Astrocyte (in vitro differentiated cells and primary cell): ENCODE measurements at regions not wholly inside any gene's neighbourhood (a gene's known extent, or its start where the extent isn't known, plus 50 kb on each side); places are given as distances from the start of the nearest gene placed in this dataset.

Experiments
- DNase-seq: peaks from one replicate; pipeline ENCODE4 v3.0.0-alpha.2; 2010; ENCODE audit warnings: low read depth
- FAIRE-seq: peaks from 2 replicates; lab custom pipeline; 2011; peaks lifted over from hg19 to GRCh38; lab: Jason Lieb, UNC
- H2AFZ ChIP-seq: 2 replicates; pipeline ENCODE4 v1.6.0; 2012; ENCODE audit warnings: low read depth, low read length, inconsistent platforms
- H3K27ac ChIP-seq: 2 replicates; pipeline ENCODE4 v1.5.1; 2011; ENCODE audit warnings: low read depth, low read length, inconsistent platforms
- H3K27me3 ChIP-seq: 2 replicates; pipeline ENCODE4 v1.6.0; 2011; ENCODE audit warnings: low read length, inconsistent platforms; ENCODE audit not compliant: insufficient read depth
- H3K36me3 ChIP-seq: 2 replicates; pipeline ENCODE4 v1.5.1; 2011; ENCODE audit warnings: low read length, inconsistent platforms; ENCODE audit not compliant: insufficient read depth
- H3K4me1 ChIP-seq: 2 replicates; pipeline ENCODE4 v1.5.1; 2011; ENCODE audit warnings: low read length, inconsistent platforms; ENCODE audit not compliant: insufficient read depth
- H3K4me2 ChIP-seq: 2 replicates; pipeline ENCODE4 v1.6.0; 2012; ENCODE audit warnings: low read length, inconsistent platforms
- H3K4me3 ChIP-seq: 2 replicates; pipeline ENCODE4 v1.5.1; 2011; ENCODE audit warnings: low read depth, mild to moderate bottlenecking, low read length, inconsistent platforms; ENCODE audit not compliant: insufficient read depth
- H3K79me2 ChIP-seq: 2 replicates; pipeline ENCODE4 v1.6.0; 2012; ENCODE audit warnings: mild to moderate bottlenecking, low read length, inconsistent platforms; ENCODE audit not compliant: insufficient read depth
- H3K9ac ChIP-seq: 2 replicates; pipeline ENCODE4 v1.6.0; 2012; ENCODE audit warnings: mild to moderate bottlenecking, low read length, inconsistent platforms
- H3K9me3 ChIP-seq: 2 replicates; pipeline ENCODE4 v1.5.1; 2012; ENCODE audit warnings: low read depth, mild to moderate bottlenecking, low read length, inconsistent platforms; ENCODE audit not compliant: insufficient read depth
- H4K20me1 ChIP-seq: 2 replicates; pipeline ENCODE4 v1.6.0; 2012; ENCODE audit warnings: low read length, inconsistent platforms; ENCODE audit not compliant: insufficient read depth
- H3K27ac Mint-ChIP-seq: one replicate; pipeline ENCODE4 v1.8.0; 2021; ENCODE audit warnings: mild to moderate bottlenecking, mixed read lengths; ENCODE audit not compliant: unreplicated experiment
- H3K27me3 Mint-ChIP-seq: one replicate; pipeline ENCODE4 v1.8.0; 2021; ENCODE audit warnings: low read depth, mixed read lengths; ENCODE audit not compliant: unreplicated experiment
- H3K36me3 Mint-ChIP-seq: one replicate; pipeline ENCODE4 v1.8.0; 2021; ENCODE audit warnings: low read depth, mixed read lengths; ENCODE audit not compliant: unreplicated experiment
- H3K4me1 Mint-ChIP-seq: one replicate; pipeline ENCODE4 v1.8.0; 2021; ENCODE audit warnings: low read depth, mixed read lengths; ENCODE audit not compliant: unreplicated experiment
- H3K4me3 Mint-ChIP-seq: one replicate; pipeline ENCODE4 v1.8.0; 2021; ENCODE audit warnings: mild to moderate bottlenecking, moderate library complexity, mixed read lengths; ENCODE audit not compliant: unreplicated experiment
- H3K9me3 Mint-ChIP-seq: one replicate; pipeline ENCODE4 v1.8.0; 2021; ENCODE audit warnings: mild to moderate bottlenecking, mixed read lengths; ENCODE audit not compliant: unreplicated experiment
- CTCF ChIP-seq: IDR thresholded peaks from 2 replicates; pipeline ENCODE4 v1.5.1; 2011; ENCODE audit warnings: low read depth, mild to moderate bottlenecking, inconsistent platforms, low read length, moderate library complexity; ENCODE audit not compliant: insufficient read depth
- EZH2 ChIP-seq: IDR thresholded peaks from 2 replicates; pipeline ENCODE4 v1.6.1; 2012; ENCODE audit warnings: mild to moderate bottlenecking, low read length, inconsistent platforms; ENCODE audit not compliant: insufficient read depth

- H3K4me1 Mint-ChIP-seq: peaks cover 11% of the 10 kb centered on the region
- no peak for FAIRE-seq
- DNase-seq: no peak
- H3K27ac ChIP-seq: no peak overlapping the region
- H3K36me3 ChIP-seq: no peaks in the 10 kb centered on the region
- no peaks in the 10 kb centered on the region for H3K36me3 Mint-ChIP-seq
- no peak overlapping the region for H3K4me3 ChIP-seq
- H3K4me2 ChIP-seq: no peak overlapping the region
- no peak overlapping the region for H3K9ac ChIP-seq
- no peaks in the 10 kb centered on the region for H4K20me1 ChIP-seq
- no peak overlapping the region for H2AFZ ChIP-seq
- no peaks in the 10 kb centered on the region for H3K9me3 ChIP-seq
- H3K79me2 ChIP-seq: no peaks in the 10 kb centered on the region
- peaks cover 2% of the 10 kb centered on the region for H3K27me3 Mint-ChIP-seq
- no peak overlapping the region for H3K27ac Mint-ChIP-seq
- no peaks in the 10 kb centered on the region for H3K9me3 Mint-ChIP-seq
- H3K4me1 ChIP-seq: peaks cover 10% of the 10 kb centered on the region
- no peaks in the 10 kb centered on the region for H3K27me3 ChIP-seq
- no peak for TF ChIP-seq CTCF
- TF ChIP-seq EZH2: no peak
- no peak overlapping the region for H3K4me3 Mint-ChIP-seq
Measured at GRCh38 chr4:138902705-138903104, 112.9 kb upstream of the NOCT start.

GRCh38 chr4:138901177-138901576 is 114.4 kb upstream of the NOCT start:
- H3K36me3 ChIP-seq: no peaks in the 10 kb centered on the region
- no peaks in the 10 kb centered on the region for H3K27me3 ChIP-seq
- no peaks in the 10 kb centered on the region for H3K27me3 Mint-ChIP-seq
- TF ChIP-seq CTCF: no peak
- no peak for TF ChIP-seq EZH2
- no peaks in the 10 kb centered on the region for H3K9me3 ChIP-seq
- no peak overlapping the region for H3K27ac Mint-ChIP-seq
- no peaks in the 10 kb centered on the region for H3K79me2 ChIP-seq
- no peak for FAIRE-seq
- peaks cover 21% of the 10 kb centered on the region for H3K4me1 ChIP-seq
- no peaks in the 10 kb centered on the region for H4K20me1 ChIP-seq
- no peaks in the 10 kb centered on the region for H3K36me3 Mint-ChIP-seq
- peaks cover 19% of the 10 kb centered on the region for H3K4me1 Mint-ChIP-seq
- no peak overlapping the region for H3K4me2 ChIP-seq
- H3K9me3 Mint-ChIP-seq: no peaks in the 10 kb centered on the region
- H3K27ac ChIP-seq: no peak overlapping the region
- no peak overlapping the region for H3K4me3 Mint-ChIP-seq
- no peak overlapping the region for H3K9ac ChIP-seq
- no peak for DNase-seq
- H3K4me3 ChIP-seq: no peak overlapping the region
- H2AFZ ChIP-seq: no peak overlapping the region

- no peak overlapping the region for H3K27ac ChIP-seq
- no peaks in the 10 kb centered on the region for H3K36me3 Mint-ChIP-seq
- no peak overlapping the region for H3K4me3 Mint-ChIP-seq
- no peaks in the 10 kb centered on the region for H3K27me3 ChIP-seq
- H3K79me2 ChIP-seq: no peaks in the 10 kb centered on the region
- no peak overlapping the region for H3K27ac Mint-ChIP-seq
- H3K4me1 ChIP-seq: peaks cover 21% of the 10 kb centered on the region
- FAIRE-seq (no peak), DNase-seq (no peak)
- no peak overlapping the region for H3K9ac ChIP-seq
- no peak overlapping the region for H3K4me2 ChIP-seq
- no peaks in the 10 kb centered on the region for H4K20me1 ChIP-seq
- H3K27me3 Mint-ChIP-seq: no peaks in the 10 kb centered on the region
- H3K9me3 ChIP-seq: no peaks in the 10 kb centered on the region
- peaks cover 19% of the 10 kb centered on the region for H3K4me1 Mint-ChIP-seq
- no peaks in the 10 kb centered on the region for H3K36me3 ChIP-seq
- H2AFZ ChIP-seq: no peak overlapping the region
- no peaks in the 10 kb centered on the region for H3K9me3 Mint-ChIP-seq
- H3K4me3 ChIP-seq: no peak overlapping the region
- TF ChIP-seq EZH2 (no peak), CTCF (no peak)
Measured at GRCh38 chr4:138899999-138900398, 115.6 kb upstream of the NOCT start.
